Hippocampal formation (tissue), 2 donors: ENCODE measurements at regions not wholly inside any gene's neighbourhood (a gene's known extent, or its start where the extent isn't known, plus 50 kb on each side); places are given as distances from the start of the nearest gene placed in this dataset.
"Not testable (repeated sequence)": the region's sequence is repeated elsewhere in the genome, so short reads cannot be mapped to it uniquely, and the experiment has no call there.

ENCODE experiments used
- DNase-seq, 2 donors: peaks; one replicate each; lab custom pipeline; 2025; lab: John Stamatoyannopoulos, UW

GRCh38 chr19:22545751-22546150, 88.4 kb upstream of the ZNF492 start:
- peak in 1 of 2 donors; percentile 3 for DNase-seq

- no peak for DNase-seq
These were observed 100.4 kb upstream of the ZNF492 start for GRCh38 chr19:22533761-22534160.

GRCh38 chr19:22532388-22533300, 101.5 kb upstream of the ZNF492 start:
- DNase-seq: peak; percentile 16 to 44

- no peak for DNase-seq
These were observed 104.1 kb upstream of the ZNF492 start for GRCh38 chr19:22530042-22530441.

- DNase-seq: no peak
These were observed 105.2 kb upstream of the ZNF492 start for GRCh38 chr19:22528956-22529355.

GRCh38 chr19:22527554-22527953, 105.4 kb upstream of the ZNF98 start:
- DNase-seq: no peak

- DNase-seq: no peak
These were observed 104.6 kb upstream of the ZNF98 start for GRCh38 chr19:22526661-22527272.

GRCh38 chr19:22523940-22524339, 101.8 kb upstream of the ZNF98 start:
- no peak for DNase-seq

- not testable (repeated sequence) for DNase-seq
These were observed 97.4 kb upstream of the ZNF98 start for GRCh38 chr19:22519562-22519961.

- no peak for DNase-seq
These were observed 97.0 kb upstream of the ZNF98 start for GRCh38 chr19:22519152-22519551.

- DNase-seq: no peak
These were observed 95.6 kb upstream of the ZNF98 start for GRCh38 chr19:22517496-22518411.

GRCh38 chr19:22515435-22515834, 93.3 kb upstream of the ZNF98 start:
- no peak for DNase-seq

GRCh38 chr19:22503524-22503923, 81.4 kb upstream of the ZNF98 start:
- no peak for DNase-seq

GRCh38 chr19:22502766-22503165, 80.6 kb upstream of the ZNF98 start:
- DNase-seq: no peak

GRCh38 chr19:22498831-22499430, 76.8 kb upstream of the ZNF98 start:
- DNase-seq: not testable (repeated sequence)

GRCh38 chr19:22491746-22492145, 69.6 kb upstream of the ZNF98 start:
- no peak for DNase-seq

- not testable (repeated sequence) for DNase-seq
These were observed 61.4 kb upstream of the ZNF98 start for GRCh38 chr19:22483514-22483913.

GRCh38 chr19:22472180-22472637, 50.1 kb upstream of the ZNF98 start:
- no peak for DNase-seq
